Lower leg skin (tissue), 3 donors: ENCODE measurements at regions not wholly inside any gene's neighbourhood (a gene's known extent, or its start where the extent isn't known, plus 50 kb on each side); places are given as distances from the start of the nearest gene placed in this dataset.

Source experiments
- CTCF ChIP-seq, 3 donors: fragments of 450-650 bp; IDR thresholded peaks; one replicate each; pipeline ENCODE4 v1.5.1; 2016; ENCODE audit warnings: antibody characterized with exemption in 3 of 3, mild to moderate bottlenecking in 3 of 3, moderate library complexity in 2 of 3
- POLR2A ChIP-seq, 2 donors: fragments of 450-650 bp; IDR thresholded peaks; one replicate each; pipeline ENCODE4 v1.6.1; 2016 to 2017; ENCODE audit warnings: antibody characterized with exemption in 2 of 2, mild to moderate bottlenecking in 1 of 2, moderate library complexity in 1 of 2

GRCh38 chr10:16192337-16192736, 244.5 kb upstream of the PTER start:
- TF ChIP-seq POLR2A (IDR thresholded peaks at IDR 0.05) = no peak
- TF ChIP-seq CTCF (IDR thresholded peaks at IDR 0.05) = no peak
